H9 (cell line): ENCODE measurements at regions not wholly inside any gene's neighbourhood (a gene's known extent, or its start where the extent isn't known, plus 50 kb on each side); places are given as distances from the start of the nearest gene placed in this dataset.

ENCODE experiments used
- DNase-seq: peaks from one replicate; pipeline ENCODE4 v3.0.0-alpha.2; 2017
- H2AFZ ChIP-seq: one replicate; pipeline ENCODE4 v1.6.1; 2013; ENCODE audit warnings: mild to moderate bottlenecking, low read length, control low read depth, moderate library complexity
- H2AK5ac ChIP-seq: 2 replicates; pipeline ENCODE4 v1.6.1; 2013; ENCODE audit warnings: low read length, control low read depth, mixed read lengths; ENCODE audit not compliant: insufficient read length
- H2BK120ac ChIP-seq: one replicate; pipeline ENCODE4 v1.6.1; 2013; ENCODE audit warnings: low read depth, mild to moderate bottlenecking, low read length, control low read depth, inconsistent platforms; ENCODE audit not compliant: poor library complexity, severe bottlenecking
- H2BK12ac ChIP-seq: 2 replicates; pipeline ENCODE4 v1.6.1; 2013; ENCODE audit warnings: low read length, control low read depth, mixed read lengths, low read depth; ENCODE audit not compliant: insufficient read length
- H2BK15ac ChIP-seq: 2 replicates; pipeline ENCODE4 v1.6.1; 2013; ENCODE audit warnings: low read depth, low read length, control low read depth
- H2BK20ac ChIP-seq: one replicate; pipeline ENCODE4 v1.6.1; 2013; ENCODE audit warnings: low read depth, mild to moderate bottlenecking, low read length, control low read depth, inconsistent platforms; ENCODE audit not compliant: poor library complexity, severe bottlenecking
- H2BK5ac ChIP-seq: 2 replicates; pipeline ENCODE4 v1.6.1; 2013; ENCODE audit warnings: low read length, control low read depth, mixed read lengths; ENCODE audit not compliant: insufficient read length
- H3K14ac ChIP-seq: 2 replicates; pipeline ENCODE4 v1.6.1; 2013; ENCODE audit warnings: low read length, control low read depth; ENCODE audit not compliant: insufficient read depth
- H3K18ac ChIP-seq: 2 replicates; pipeline ENCODE4 v1.6.1; 2013; ENCODE audit warnings: low read depth, mild to moderate bottlenecking, mixed read lengths, low read length, control low read depth; ENCODE audit not compliant: insufficient read length
- H3K23ac ChIP-seq: 2 replicates; pipeline ENCODE4 v1.6.1; 2013; ENCODE audit warnings: low read length, control low read depth, mixed read lengths, low read depth; ENCODE audit not compliant: insufficient read length
- H3K23me2 ChIP-seq: 2 replicates; pipeline ENCODE4 v1.6.1; 2013; ENCODE audit warnings: low read depth, mild to moderate bottlenecking, mixed read lengths, low read length, control low read depth; ENCODE audit not compliant: insufficient read length, poor library complexity, severe bottlenecking
- H3K27ac ChIP-seq: 2 replicates; pipeline ENCODE4 v1.5.1; 2013; ENCODE audit warnings: low read length, control low read depth, mixed read lengths, low read depth; ENCODE audit not compliant: insufficient read length
- H3K27me3 ChIP-seq: 2 replicates; pipeline ENCODE4 v1.6.1; 2013; ENCODE audit warnings: low read length, control low read depth, inconsistent platforms; ENCODE audit not compliant: insufficient read depth
- H3K4ac ChIP-seq: 2 replicates; pipeline ENCODE4 v1.6.1; 2013; ENCODE audit warnings: low read depth, mild to moderate bottlenecking, control low read depth, inconsistent platforms, low read length, moderate library complexity
- H3K4me1 ChIP-seq: 2 replicates; pipeline ENCODE4 v1.6.1; 2013; ENCODE audit warnings: low read length, control low read depth, inconsistent platforms; ENCODE audit not compliant: insufficient read depth
- H3K4me2 ChIP-seq: 2 replicates; pipeline ENCODE4 v1.6.1; 2013; ENCODE audit warnings: low read length, control low read depth, mixed read lengths; ENCODE audit not compliant: insufficient read length, insufficient read depth
- H3K56ac ChIP-seq: 2 replicates; pipeline ENCODE4 v1.6.1; 2013; ENCODE audit warnings: low read depth, mild to moderate bottlenecking, mixed read lengths, low read length, control low read depth; ENCODE audit not compliant: insufficient read length
- H3K79me1 ChIP-seq: 2 replicates; pipeline ENCODE4 v1.6.1; 2013; ENCODE audit warnings: low read depth, mild to moderate bottlenecking, moderate library complexity, low read length, control low read depth, inconsistent platforms; ENCODE audit not compliant: insufficient read depth, poor library complexity, severe bottlenecking
- H3K79me2 ChIP-seq: 2 replicates; pipeline ENCODE4 v1.6.1; 2013; ENCODE audit warnings: low read length, control low read depth, inconsistent platforms; ENCODE audit not compliant: insufficient read depth
- H3K9ac ChIP-seq: 2 replicates; pipeline ENCODE4 v1.6.1; 2013; ENCODE audit warnings: low read length, control low read depth, mixed read lengths; ENCODE audit not compliant: insufficient read length; ENCODE audit errors: extremely low read depth
- H3K9me3 ChIP-seq: one replicate; pipeline ENCODE4 v1.6.1; 2013; ENCODE audit warnings: low read depth, low read length, inconsistent platforms; ENCODE audit not compliant: control insufficient read depth
- H3T11ph ChIP-seq: one replicate; pipeline ENCODE4 v1.6.1; 2013; ENCODE audit warnings: mild to moderate bottlenecking, low read length, control low read depth, inconsistent platforms
- H4K20me1 ChIP-seq: one replicate; pipeline ENCODE4 v1.6.1; 2013; ENCODE audit not compliant: control insufficient read depth, insufficient read length, insufficient read depth
- H4K5ac ChIP-seq: 2 replicates; pipeline ENCODE4 v1.6.1; 2013; ENCODE audit warnings: low read depth, mild to moderate bottlenecking, mixed read lengths, low read length, control low read depth; ENCODE audit not compliant: insufficient read length
- H4K8ac ChIP-seq: replicated peaks from 2 replicates; pipeline ENCODE4 v1.6.1; 2013; ENCODE audit warnings: low read length, control low read depth, mixed read lengths, low read depth; ENCODE audit not compliant: insufficient read length
- H4K91ac ChIP-seq: 2 replicates; pipeline ENCODE4 v1.6.1; 2013; ENCODE audit warnings: low read depth, mild to moderate bottlenecking, moderate library complexity, mixed read lengths, low read length, control low read depth; ENCODE audit not compliant: insufficient read length
- H3K27ac Mint-ChIP-seq, 3 experiments: 2 replicates in 2 of 3; 3 replicates in 1 of 3; pipeline ENCODE4 v1.8.0; 2020 to 2021; ENCODE audit warnings: mixed read lengths in 3 of 3, mild to moderate bottlenecking in 1 of 3, moderate library complexity in 1 of 3
- H3K27me3 Mint-ChIP-seq: 2 replicates; pipeline ENCODE4 v1.8.0; 2021; ENCODE audit warnings: low read depth, mild to moderate bottlenecking, moderate library complexity, mixed read lengths
- H3K36me3 Mint-ChIP-seq, 3 experiments: 2 replicates in 2 of 3; 3 replicates in 1 of 3; pipeline ENCODE4 v1.8.0; 2020 to 2021; ENCODE audit warnings: low read depth in 3 of 3, mixed read lengths in 3 of 3; ENCODE audit not compliant: insufficient read depth in 1 of 3
- H3K4me1 Mint-ChIP-seq, 2 experiments: 2 replicates each; pipeline ENCODE4 v1.8.0; 2020; ENCODE audit warnings: mixed read lengths in 2 of 2
- H3K4me3 Mint-ChIP-seq, 2 experiments: 2 replicates in 1 of 2; 3 replicates in 1 of 2; pipeline ENCODE4 v1.8.0; 2020 to 2021; ENCODE audit warnings: mild to moderate bottlenecking in 2 of 2, mixed read lengths in 2 of 2, moderate library complexity in 1 of 2
- H3K9me3 Mint-ChIP-seq, 2 experiments: 2 replicates in 1 of 2; 3 replicates in 1 of 2; pipeline ENCODE4 v1.8.0; 2020; ENCODE audit warnings: mild to moderate bottlenecking in 2 of 2, mixed read lengths in 2 of 2, moderate library complexity in 1 of 2
- CTCF ChIP-seq: fragments of 200-600 bp; sonication (generic); conservative IDR thresholded peaks from 3 replicates; pipeline ENCODE4 v1.8.0; 2021; ENCODE audit warnings: antibody characterized with exemption, mild to moderate bottlenecking
- WGBS: extraction: QIAGEN DNeasy Blood & Tissue Kit; methylation state at CpG from one replicate; pipeline ENCODE4 v1.1.7; 2013; ENCODE audit warnings: missing lambda C conversion rate, low lambda C conversion rate, mixed read lengths; ENCODE audit not compliant: insufficient read length; ENCODE audit errors: extremely low coverage; 5-methylcytosine and 5-hydroxymethylcytosine counted together

GRCh38 chr3:153285194-153285641, 123.2 kb downstream of the RAP2B start:
- H2AFZ ChIP-seq, result no peak overlapping the region
- no peak for DNase-seq
- no peaks in the 10 kb centered on the region for H3K79me2 ChIP-seq
- no peaks in the 10 kb centered on the region for H3K27me3 ChIP-seq
- H3K18ac ChIP-seq, result no peak overlapping the region
- no peak overlapping the region for H3K4ac ChIP-seq
- no peaks in the 10 kb centered on the region; the same call in 1 of the 2 replicates for H3K4me1 ChIP-seq
- peaks cover 10 to 13% of the 10 kb centered on the region in 2 experiments for H3K4me1 Mint-ChIP-seq
- no peak for TF ChIP-seq CTCF
- no peak overlapping the region for H2BK12ac ChIP-seq
- H3K4me2 ChIP-seq, result no peak overlapping the region
- no peak overlapping the region for H3T11ph ChIP-seq
- H3K9me3 Mint-ChIP-seq, result no peaks in the 10 kb centered on the region; a peak in 1 of 5 replicates
- no peak overlapping the region for H3K14ac ChIP-seq
- no peak overlapping the region for H4K91ac ChIP-seq
- no peak overlapping the region for H2BK120ac ChIP-seq
- H3K79me1 ChIP-seq, result no peaks in the 10 kb centered on the region
- H3K27ac Mint-ChIP-seq, result peak overlapping the region in 1 of 3 experiments; percentile 23; a peak in 1 of 7 replicates
- no peaks in the 10 kb centered on the region for H3K9me3 ChIP-seq
- H4K20me1 ChIP-seq, result no peaks in the 10 kb centered on the region
- no peak overlapping the region for H3K4me3 Mint-ChIP-seq
- no peak overlapping the region for H3K27ac ChIP-seq
- H3K56ac ChIP-seq, result no peak overlapping the region
- no peak overlapping the region for H2BK5ac ChIP-seq
- H3K23me2 ChIP-seq, result no peaks in the 10 kb centered on the region
- H3K23ac ChIP-seq, result no peak overlapping the region
- H2BK15ac ChIP-seq, result no peak overlapping the region
- H4K5ac ChIP-seq, result no peak overlapping the region
- no peaks in the 10 kb centered on the region for H3K27me3 Mint-ChIP-seq
- H2AK5ac ChIP-seq, result no peak overlapping the region
- H3K36me3 Mint-ChIP-seq, result no peaks in the 10 kb centered on the region
- H2BK20ac ChIP-seq, result no peak overlapping the region
- no CpG with 5 or more reads among the region's 1 CpG for WGBS
- no peak overlapping the region for H4K8ac ChIP-seq
- no peak overlapping the region for H3K9ac ChIP-seq
